ENCODE measurements at regions not wholly inside any gene's neighbourhood (a gene's known extent, or its start where the extent isn't known, plus 50 kb on each side); places are given as distances from the start of the nearest gene placed in this dataset.

- TF ChIP-seq, protein P1, sequence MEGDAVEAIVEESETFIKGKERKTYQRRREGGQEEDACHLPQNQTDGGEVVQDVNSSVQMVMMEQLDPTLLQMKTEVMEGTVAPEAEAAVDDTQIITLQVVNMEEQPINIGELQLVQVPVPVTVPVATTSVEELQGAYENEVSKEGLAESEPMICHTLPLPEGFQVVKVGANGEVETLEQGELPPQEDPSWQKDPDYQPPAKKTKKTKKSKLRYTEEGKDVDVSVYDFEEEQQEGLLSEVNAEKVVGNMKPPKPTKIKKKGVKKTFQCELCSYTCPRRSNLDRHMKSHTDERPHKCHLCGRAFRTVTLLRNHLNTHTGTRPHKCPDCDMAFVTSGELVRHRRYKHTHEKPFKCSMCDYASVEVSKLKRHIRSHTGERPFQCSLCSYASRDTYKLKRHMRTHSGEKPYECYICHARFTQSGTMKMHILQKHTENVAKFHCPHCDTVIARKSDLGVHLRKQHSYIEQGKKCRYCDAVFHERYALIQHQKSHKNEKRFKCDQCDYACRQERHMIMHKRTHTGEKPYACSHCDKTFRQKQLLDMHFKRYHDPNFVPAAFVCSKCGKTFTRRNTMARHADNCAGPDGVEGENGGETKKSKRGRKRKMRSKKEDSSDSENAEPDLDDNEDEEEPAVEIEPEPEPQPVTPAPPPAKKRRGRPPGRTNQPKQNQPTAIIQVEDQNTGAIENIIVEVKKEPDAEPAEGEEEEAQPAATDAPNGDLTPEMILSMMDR (IDR thresholded peaks at IDR 0.05), result no peak
- TF ChIP-seq EZH2 (IDR thresholded peaks at IDR 0.05; ENCODE audit: borderline replicate concordance, insufficient read depth, low read depth, low read length, poor library complexity, severe bottlenecking), result no peak
Observed at GRCh38 chr13:83121896-83122295, 760.4 kb downstream of the SLITRK1 start.
